Suprapubic skin (tissue), 4 donors: ENCODE measurements at regions not wholly inside any gene's neighbourhood (a gene's known extent, or its start where the extent isn't known, plus 50 kb on each side); places are given as distances from the start of the nearest gene placed in this dataset.

Experiments used
- EP300 ChIP-seq: sonication (generic); formaldehyde crosslinking; IDR thresholded peaks from one replicate; pipeline ENCODE4 v1.6.1; 2017; ENCODE audit warnings: antibody characterized with exemption
- POLR2A ChIP-seq, 2 donors: fragments of 450-650 bp; IDR thresholded peaks; one replicate each; pipeline ENCODE4 v1.6.1; 2017; ENCODE audit warnings: antibody characterized with exemption in 2 of 2, mild to moderate bottlenecking in 2 of 2, moderate library complexity in 2 of 2
- POLR2AphosphoS5 ChIP-seq, 3 donors: sonication (generic); formaldehyde crosslinking; IDR thresholded peaks; one replicate each; pipeline ENCODE4 v1.6.1; 2017; ENCODE audit warnings: antibody characterized with exemption in 3 of 3
- TF ChIP-seq, protein P1 (sequence below), 2 donors: fragments of 200-600 bp in 1 of 2; fragments of 450-650 bp in 1 of 2; sonication (generic) in 1 of 2; IDR thresholded peaks; one replicate each; pipeline ENCODE4 v1.5.1; 2016 to 2019; ENCODE audit warnings: antibody characterized with exemption in 2 of 2, mild to moderate bottlenecking in 1 of 2, moderate library complexity in 1 of 2

DNA sequence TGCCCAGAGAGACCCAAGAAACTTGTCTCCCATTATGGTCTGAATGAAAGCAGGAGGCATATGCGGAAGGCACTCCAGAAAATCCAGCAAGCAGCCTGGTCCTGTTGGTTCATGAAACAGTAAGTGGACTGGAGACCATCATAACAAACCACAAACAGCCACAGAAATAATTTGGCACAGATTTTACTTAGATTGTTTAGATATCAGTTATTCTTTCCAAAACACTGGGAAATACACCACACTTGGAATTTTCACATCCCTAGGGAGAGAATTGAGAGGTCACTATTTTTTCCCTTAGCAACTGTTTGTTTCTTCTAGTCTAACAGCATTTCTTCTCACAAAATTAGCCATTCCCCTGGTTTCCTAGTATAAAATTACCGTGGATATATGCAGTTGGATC, 300.8 kb downstream of the OSTF1 start:
- no peak for TF ChIP-seq POLR2AphosphoS5 (IDR thresholded peaks at IDR 0.05)
- TF ChIP-seq, protein P1, sequence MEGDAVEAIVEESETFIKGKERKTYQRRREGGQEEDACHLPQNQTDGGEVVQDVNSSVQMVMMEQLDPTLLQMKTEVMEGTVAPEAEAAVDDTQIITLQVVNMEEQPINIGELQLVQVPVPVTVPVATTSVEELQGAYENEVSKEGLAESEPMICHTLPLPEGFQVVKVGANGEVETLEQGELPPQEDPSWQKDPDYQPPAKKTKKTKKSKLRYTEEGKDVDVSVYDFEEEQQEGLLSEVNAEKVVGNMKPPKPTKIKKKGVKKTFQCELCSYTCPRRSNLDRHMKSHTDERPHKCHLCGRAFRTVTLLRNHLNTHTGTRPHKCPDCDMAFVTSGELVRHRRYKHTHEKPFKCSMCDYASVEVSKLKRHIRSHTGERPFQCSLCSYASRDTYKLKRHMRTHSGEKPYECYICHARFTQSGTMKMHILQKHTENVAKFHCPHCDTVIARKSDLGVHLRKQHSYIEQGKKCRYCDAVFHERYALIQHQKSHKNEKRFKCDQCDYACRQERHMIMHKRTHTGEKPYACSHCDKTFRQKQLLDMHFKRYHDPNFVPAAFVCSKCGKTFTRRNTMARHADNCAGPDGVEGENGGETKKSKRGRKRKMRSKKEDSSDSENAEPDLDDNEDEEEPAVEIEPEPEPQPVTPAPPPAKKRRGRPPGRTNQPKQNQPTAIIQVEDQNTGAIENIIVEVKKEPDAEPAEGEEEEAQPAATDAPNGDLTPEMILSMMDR (IDR thresholded peaks at IDR 0.05), result no peak
- no peak for TF ChIP-seq EP300
- no peak for TF ChIP-seq POLR2A (IDR thresholded peaks at IDR 0.05)
